ENCODE measurements at regions not wholly inside any gene's neighbourhood (a gene's known extent, or its start where the extent isn't known, plus 50 kb on each side); places are given as distances from the start of the nearest gene placed in this dataset.

DNA sequence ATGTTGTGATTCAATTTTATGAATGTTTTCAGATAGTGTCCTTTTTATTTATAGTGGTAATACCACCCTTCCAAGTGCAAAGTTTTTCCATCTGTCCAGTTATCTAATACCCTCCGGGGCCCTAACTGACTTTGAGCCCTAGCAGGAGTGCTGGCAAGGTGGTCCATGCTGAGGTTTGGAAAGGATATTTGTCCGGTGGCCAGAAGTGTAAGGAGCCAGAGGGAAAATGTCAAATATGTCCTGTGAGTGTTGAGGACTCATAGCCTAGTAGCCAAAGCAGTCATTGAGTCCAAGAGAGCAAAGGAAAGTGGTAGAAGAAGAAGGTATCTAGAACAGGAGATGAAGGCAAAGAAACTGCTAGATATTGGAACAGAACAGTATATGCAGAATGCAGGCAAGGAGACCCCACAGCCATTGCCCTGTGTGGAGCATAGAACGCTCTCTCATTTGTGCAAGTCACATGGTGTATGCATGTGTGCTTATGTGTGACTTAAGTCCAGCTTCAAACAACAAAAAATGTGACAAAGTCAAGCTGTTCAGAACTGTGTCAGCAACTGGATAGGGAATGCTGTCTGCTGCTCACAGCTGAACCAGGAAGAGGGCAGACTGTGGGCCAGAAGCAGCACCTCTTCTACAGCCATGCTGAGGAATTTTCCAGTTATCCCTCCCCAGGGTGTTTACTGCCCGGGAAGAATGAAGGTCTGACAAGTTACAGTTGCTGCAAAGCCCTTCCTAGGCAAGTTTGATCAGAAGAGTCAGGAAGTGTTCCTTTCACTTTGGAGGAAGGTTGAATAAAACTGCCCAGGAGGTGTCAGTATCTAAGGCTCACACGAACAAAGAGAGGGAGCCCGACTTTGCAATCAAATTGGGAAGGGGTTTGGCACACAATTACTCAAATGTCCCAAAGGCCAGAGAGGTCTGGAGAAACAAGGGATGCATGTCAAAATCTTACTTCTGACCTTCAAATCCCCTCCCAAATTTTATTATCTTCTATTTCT is 463.3 kb upstream of the DMAC1 start:
- peak; percentile 71 for DNase-seq

DNA sequence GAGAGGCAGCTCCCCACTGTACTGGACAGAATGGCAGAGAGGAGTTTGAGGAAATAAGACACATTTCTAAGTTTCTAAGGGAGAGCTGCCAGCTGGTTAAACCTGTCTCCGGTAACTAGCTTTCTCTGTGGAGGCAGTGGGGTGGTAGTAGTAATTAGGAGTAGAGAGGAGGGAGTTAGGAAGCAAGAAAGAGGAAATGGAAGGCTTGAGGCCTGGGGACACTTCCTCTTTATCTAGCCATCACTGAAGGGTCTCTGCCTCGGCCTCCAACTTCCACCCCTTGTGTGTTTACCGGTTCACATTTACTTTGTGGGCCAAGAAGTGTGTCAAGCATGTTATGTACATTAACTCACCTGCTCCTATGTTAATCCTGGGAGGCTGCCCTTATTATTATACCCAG is 462.2 kb upstream of the DMAC1 start:
- DNase-seq = no peak

DNA sequence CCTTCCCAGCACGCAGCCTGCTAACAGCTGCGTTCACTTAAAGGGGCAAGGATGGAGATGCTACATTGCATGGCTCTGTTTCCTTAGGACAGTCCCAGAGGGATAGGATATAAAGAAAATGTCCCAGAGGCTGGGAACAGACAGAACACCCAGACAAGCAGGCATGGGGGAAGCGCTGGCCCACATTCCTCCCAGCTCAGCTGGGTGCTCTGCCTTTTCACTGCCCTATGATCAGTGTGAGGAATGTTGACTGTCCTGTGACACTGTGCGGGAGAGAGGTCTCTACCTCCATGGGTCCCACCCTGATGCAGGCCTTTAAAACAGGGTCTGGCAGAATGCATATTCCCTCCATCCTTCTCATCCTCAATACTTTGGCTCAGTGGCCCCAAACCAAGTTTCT is 459.4 kb upstream of the DMAC1 start:
- DNase-seq = peak; percentile 72

DNA sequence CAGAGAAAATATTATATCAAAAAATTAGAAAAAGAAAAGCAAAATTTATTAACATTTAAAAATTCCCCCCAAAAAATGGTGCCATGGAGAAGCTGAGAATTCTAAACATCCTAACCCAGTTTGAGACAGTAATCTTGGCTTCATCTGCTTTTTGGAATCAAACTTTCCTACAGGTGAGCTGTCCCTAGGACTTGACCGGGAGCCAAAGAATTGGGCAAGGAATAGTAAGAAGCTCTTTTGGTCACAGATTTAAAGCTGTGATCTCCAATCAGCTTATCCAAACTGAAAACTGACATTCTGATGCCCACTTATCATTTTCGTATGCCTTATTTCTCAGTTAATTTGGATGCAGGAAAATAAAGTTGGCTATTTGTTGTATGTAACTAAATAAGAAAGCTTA is 457.3 kb upstream of the DMAC1 start:
- no peak for DNase-seq

DNA sequence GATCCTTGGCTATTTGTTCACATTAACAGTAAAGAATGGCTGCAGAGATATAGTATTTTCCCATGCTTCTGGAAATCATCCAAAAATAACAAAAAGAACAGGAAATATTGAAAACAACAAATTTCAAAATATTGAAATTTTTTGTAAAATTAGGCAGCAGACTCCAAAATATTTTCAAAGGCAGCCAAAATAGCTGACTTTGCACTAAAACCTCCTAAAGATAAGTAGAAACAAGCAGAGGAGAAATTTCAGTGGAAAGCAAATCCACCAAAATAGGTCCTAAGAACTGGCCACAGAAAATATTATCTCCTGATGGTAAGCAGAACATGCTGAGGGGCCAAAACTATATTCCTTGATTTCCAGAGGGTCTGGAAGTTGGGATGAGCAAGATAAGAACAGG is 456.3 kb upstream of the DMAC1 start:
- no peak for DNase-seq

DNA sequence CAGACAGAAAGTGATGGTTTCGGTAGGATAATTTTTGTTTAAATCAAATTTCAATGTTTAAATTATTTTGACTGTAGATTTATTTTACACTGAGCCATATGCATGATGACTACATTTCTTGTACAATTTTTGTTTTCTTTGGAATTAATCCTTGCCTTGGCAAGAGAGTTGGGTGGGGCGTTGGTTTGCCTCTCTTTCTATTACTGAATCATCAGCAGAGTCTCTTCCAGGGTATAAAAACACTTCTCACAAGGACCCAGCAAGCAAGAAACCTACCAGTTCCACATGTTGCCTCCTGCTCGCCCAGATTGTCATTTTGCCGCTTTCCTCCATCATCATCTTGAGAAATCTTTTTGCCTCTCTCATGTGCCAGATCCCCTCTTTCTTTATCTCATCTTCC is 455.0 kb upstream of the DMAC1 start:
- no peak for DNase-seq

DNA sequence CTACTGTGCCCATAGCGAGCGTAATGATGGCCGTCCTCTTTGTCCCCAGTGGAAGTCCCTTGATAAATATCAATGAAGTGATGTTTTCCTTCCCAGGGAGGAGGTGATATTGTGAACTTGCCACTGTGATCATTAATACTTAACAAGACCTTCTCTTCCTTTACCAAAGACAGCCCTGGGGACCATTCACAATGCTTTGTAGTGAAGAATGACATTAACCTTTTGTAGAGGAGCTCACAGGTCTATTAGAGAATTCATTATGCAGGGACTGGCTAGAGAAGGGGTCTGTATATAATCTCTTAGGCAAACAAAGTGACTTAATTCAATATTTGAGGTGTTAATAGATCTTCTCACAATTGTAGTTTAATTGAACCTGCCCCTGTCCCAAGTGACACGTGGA is 452.9 kb upstream of the DMAC1 start:
- DNase-seq = no peak

DNA sequence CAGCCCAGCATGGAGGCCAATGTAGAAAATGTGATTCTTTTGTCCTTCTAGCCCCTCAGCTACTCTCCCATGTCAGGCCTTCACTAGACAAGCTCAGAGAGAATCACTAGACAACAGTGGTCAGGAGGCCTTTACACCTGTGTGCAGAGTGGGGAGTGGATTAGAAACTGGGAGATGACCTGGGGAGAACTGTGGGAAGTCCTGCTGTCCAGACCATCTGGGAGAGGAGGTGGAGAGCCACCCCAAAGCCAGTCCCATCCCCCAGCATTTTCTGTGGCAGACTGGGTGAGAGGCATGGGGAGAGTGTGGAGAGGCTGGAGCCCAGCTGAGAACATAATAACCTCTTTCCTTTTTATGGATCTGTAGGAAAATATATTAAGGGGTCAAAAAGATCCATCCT is 452.0 kb upstream of the DMAC1 start:
- no peak for DNase-seq

DNA sequence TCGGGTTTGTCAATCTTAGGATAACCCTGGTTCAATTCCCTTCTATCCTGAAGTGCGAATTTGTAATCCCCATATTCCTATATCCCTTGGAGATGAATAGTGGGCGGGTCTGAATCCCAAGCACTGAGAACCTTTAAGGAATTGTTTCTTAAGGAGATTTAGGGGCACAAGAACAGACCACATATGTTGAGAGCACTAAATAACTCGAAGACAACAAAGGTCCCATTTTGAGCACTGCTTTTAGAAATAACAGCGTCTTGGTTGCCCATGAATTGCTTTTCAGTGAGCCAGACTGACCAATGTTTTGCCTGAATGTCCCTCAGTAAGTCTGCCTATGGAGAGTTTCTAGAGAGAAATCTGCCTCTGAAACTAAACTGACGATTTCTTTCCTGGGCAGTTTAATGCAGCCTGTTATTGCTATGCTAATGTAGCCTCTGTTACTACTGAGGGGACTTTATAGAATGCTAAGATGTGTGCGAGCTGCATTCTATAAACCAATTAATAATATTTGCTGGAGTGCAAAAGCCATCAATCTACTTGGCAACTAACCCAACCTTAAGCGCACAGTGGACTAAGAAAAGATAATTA is 445.0 kb upstream of the DMAC1 start:
- no peak for DNase-seq

DNA sequence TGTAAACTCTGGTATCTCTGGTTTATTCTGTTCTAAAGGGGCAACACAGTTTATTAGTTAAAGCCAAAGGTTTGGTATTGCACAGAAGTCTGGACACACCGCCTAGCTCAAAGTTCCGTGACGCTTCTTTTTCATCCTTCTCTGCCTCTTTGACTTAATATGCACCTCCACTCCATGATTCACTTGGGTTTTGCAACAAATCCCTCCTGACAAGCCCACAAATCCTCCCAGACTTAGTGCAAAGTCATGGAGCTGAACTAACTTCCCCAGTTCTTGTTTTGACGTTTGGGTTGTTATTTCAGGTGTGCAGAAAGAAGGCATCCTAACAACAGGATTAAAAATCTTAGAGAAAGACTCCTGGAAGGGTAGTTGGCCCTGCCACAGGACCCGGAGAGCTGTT is 441.6 kb upstream of the DMAC1 start:
- DNase-seq = no peak

DNA sequence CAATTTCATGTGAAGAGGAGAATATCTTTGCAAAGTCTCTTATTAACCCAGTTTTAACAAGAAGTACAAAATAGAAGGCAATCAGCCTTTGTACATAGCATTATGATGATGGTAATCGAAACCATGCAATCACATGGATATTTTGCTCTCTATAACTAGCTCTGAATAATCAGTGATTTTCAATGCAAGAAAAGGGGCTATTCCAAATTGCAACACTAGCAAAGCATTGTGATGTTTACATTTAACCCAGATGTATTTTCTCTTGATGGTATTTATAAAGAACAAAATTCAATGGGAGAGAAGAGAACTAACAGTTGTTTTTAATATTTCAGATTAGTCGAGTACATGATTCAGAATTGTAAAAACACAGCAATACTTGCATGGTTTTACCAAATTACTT is 437.5 kb upstream of the DMAC1 start:
- DNase-seq = no peak

DNA sequence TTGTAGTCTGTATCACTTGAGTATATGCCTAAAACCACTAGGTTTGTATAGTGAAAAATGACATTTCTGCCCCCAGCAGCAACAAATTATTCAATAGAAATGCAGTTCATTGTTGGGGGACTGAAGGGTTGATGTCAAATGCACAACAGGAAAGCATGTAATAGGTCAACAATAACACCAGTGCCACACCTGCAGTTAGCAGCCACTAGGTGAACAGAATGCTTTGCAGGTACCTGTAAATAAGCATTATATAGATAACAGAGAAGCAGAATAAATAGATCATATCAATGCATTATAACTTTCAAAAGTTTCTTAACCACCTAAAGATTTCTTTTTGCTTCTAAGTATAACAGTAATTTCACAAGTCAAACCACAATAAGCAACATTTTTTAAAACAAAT is 435.9 kb upstream of the DMAC1 start:
- DNase-seq = no peak

DNA sequence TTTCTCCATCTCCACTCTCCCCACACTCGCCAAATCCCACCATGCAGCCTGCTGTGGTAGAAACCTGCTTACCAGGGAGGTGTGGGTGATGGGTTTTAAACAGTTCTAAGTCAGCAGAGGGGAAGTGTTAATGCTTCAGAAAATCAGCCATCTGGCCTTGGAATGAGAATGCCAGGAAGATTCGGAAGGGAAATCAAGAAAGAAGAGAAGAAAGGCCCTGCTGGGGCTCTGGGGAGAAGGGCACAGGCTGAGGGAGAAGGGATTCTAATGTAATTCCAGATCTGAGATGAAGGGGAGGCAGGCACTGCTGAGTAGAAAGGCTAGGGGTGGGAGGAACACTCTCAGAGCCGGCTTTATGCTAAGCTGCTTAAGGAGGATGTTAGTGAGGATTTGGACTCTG is 434.7 kb upstream of the DMAC1 start:
- DNase-seq = no peak

DNA sequence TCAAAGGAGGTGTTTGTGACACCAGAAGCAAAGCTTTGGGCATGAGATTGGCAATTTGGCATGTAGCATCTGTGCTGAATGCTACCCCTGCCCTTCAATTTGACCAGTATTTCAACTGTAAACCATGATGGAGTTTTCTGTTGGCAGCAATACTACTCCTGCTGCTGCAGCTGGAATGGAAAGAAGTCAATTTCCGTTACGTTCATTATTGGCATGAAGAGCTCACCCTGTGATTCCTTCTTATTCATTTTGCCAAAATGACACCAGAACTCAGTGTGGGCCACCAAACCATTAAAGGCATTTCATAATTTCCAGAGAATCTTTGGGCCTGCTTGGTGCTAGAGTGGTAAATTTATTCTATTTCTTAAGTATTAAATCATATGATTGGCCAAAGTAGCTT is 433.1 kb upstream of the DMAC1 start:
- no peak for DNase-seq

DNA sequence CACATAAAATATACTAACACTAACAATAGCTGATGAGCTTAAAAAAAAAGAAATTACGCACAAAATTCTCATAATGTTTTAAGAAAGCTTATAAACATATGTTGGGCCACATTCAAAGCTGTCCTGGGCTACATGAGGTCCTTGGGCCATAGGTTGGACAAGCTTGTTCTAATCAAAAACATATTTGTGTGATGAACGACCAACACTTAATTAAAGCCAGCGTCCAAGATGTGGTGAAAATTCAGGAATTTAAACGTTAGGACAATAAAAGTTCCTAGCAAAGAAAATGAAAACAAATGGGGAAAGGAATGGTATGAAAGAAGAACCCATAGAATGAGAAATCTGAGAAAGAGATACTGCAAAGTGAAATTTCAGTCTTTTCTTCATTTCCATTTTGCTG is 429.6 kb upstream of the DMAC1 start:
- DNase-seq = no peak

DNA sequence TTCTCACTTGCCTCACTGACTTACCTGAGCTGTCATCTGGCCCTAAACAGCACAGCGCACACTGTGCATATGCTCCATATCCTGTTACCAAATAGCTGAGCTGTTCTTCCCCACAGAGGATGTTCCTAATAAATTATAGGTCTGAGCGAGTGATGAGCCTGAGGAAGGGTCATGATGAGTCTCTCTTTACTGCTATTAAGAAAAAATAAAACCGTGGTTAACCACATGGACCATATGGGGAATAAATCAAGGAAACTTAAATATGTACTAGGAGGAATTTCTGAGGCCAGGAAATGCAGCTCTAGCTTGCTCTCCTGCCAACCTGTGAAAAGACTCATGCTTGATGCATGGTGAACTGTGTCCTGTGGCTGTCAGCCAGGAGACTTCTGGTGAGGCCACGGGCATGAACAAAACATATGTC is 424.8 kb upstream of the DMAC1 start:
- DNase-seq = no peak

DNA sequence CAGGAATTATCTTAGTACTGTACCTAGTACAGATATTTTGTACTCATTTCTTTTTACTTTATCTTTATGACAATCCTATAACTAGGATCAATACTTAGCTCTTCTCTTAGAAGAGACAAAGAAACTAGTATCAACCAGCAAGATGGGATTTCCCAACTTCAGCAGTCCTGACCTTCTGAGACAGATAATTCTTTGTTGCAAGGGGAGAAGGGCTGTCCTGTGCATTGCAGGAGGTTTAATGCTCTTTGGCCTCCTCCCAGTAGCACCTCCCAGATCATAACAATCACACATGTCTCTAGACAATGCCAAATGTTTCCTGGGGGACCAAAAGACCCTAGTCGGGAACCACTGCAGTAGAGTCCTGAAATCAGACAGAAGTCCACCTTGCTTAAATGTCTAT is 424.3 kb upstream of the DMAC1 start:
- no peak for DNase-seq

DNA sequence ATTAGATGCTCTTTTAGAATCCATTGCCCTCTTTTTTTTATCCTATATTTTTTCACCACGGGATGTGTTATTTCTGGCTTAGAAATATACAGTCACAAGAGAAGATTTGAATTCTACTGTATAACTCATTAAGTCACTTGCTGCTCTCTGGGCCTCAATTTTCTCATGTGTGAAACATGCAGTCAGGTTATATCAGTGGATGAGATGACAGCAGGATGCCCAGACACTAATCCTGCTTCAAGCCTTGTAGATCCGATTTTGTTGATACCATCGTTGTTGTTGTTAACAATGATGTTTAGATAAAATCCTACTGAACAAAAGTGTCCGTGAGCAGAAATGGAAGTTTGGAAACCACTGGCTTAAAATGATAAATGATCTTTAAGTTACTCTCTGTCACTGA is 421.9 kb upstream of the DMAC1 start:
- no peak for DNase-seq

DNA sequence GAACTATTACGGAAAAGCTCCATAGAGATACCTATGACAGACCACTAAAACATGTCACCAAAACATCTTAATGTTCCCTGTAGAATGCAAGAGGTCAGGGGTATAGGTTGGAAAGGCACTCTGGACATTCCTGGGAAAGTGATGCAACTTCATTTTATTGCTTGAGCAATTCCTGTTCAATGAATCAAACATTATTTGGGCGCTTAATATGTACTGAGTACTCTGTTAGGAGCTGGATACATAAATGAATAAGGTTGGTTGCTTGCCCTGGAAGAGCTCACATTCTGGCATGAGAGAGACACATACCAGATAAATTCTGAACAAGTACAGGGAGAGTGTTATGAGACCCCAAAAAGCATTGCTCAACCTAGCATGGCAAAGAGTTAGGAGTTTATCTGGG is 408.9 kb upstream of the DMAC1 start:
- DNase-seq = no peak

DNA sequence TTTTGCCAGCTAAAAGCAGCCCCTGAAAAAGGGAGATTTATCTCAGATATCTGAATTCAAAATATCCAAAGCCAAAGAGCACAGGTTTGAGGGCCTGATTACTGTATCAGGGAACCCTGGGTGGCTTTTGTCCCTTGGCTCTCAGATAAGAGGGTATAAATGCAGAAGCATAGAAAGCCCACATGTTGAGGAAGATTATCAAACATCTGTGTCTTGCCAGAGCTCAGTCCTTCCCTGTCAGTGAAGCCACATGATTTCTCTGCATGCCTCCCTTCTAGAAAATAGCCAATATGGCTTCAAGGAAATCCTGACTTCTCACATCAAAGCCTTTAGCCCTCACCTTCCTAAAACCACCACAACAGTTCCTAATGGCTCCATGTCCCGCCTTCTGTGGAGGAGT is 408.0 kb upstream of the DMAC1 start:
- DNase-seq = no peak

DNA sequence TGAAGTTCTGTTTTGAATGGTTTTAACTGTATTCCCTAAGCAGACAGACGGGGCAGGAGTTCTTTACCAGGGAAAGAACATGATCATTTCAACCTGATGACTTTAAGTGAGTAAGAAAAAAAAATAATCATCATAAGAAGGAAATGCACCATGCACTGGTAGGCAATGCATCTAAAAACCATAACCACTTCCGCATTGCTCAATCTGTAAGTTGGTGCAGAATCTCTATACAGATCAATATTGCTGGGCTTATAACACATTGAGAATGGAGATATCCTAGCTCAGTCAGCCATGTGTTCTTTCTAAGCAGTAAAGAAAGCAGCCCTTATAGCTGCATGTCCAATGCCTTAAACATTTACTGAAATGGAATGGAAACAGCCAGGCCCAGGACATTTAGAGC is 407.1 kb upstream of the DMAC1 start:
- no peak for DNase-seq

DNA sequence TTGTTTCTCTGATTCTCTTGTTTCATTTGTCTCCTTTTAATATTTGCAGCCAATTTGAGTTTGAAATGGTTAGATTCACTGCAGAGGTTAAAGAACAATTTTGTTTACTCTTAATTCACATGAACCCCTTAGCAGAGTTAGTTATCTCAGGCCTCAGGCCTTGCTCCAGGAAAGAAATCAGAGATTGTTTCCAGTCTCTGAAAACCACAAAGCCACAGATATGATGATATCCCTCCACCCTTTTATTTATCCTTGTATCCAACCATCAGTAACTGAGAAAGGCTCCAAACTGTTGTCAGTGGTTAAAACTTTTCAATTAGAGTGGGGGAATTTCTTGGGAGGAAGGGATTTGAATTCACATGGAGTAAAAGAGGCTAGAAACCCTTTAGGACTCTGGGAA is 406.0 kb upstream of the DMAC1 start:
- no peak for DNase-seq

DNA sequence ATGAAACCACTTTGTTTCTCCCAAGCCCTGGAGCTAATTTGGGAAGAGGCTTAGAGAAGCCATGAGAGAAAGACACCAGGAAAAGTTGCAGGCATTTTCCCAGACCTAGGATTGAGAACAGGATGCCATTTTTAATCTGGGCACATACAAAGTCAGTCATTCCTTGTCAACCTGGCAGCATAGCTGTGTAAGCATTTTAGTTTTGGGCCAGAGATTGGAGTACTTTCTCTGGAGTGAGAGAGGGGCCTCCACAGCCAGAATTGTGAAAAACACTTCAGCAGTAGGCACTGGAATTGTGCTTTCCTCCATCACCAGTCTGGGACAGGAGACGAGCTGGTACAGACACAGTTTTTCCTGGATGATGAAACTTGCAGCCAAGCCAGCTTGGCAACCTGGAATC is 390.3 kb upstream of the DMAC1 start:
- no peak for DNase-seq

DNA sequence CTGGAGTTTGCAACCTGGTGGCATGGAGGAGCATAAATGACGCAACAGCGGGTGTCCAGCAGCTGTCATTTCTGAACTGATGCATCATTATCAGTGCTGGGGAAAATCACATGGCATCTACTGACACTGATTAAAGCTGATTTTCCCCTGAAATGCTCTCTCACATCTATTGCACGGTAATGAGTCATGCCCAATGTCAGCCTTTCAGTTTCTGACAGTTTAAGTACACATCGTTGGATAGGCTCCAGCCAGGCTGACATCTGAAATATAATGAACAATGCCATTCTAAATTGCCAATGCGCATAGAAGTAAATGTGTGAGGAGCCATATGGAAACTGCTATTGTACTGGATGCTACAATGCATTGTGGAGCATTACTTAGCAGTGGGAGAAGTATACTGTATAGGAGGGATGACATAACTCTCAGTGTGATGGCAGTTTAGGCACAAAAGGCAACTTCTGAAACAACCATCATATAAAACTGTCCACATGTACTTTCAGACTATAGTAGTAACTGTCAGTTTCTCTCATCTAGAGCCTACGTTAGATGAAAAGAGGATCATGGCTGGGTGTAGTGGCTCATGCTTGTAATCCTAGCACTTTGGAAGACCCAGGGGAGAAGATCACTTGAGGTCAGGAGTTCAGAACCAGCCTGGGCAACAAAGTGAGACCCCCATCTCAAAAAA is 389.3 kb upstream of the DMAC1 start:
- no peak for DNase-seq

All from islet precursor cell (in vitro differentiated cells).